ENCODE measurements at regions not wholly inside any gene's neighbourhood (a gene's known extent, or its start where the extent isn't known, plus 50 kb on each side); places are given as distances from the start of the nearest gene placed in this dataset.

DNA sequence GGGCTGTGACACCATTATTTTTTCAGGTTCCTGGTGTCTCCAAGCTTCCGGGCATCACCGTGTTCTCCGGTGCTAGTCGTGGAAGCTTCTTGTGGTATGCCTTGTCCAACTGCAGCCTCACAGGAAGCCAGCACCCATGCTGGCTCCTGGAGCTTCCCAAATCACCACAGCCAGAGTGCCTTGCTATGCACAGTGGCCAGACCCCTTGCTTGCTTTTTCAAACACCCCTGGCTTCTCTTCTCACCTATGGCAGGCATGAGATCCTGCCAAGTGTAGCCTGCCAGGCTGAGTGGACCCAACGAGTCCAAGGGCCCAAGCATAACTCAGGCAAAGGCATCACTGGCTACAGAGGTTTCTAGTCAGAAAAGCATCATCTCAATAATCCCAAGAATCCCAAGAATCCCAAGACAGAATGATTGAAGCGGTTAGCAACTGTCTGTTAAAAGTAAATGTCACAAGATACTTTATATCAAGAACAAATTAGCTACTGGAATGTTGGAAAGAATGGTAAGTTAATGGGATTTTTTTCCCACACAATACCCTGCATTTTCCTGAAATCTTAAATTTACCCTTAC, 1522.9 kb downstream of the PCDH18 start:
- no peaks in the 10 kb centered on the region for H3K9me3 ChIP-seq (ENCODE audit: low read length)
- H4K20me1 ChIP-seq (ENCODE audit: insufficient read depth, low read length), result no peaks in the 10 kb centered on the region

GRCh38 chr4:136007991-136008390, 1524.3 kb downstream of the PCDH18 start:
- Histone ChIP-seq H2AFZ (ENCODE audit: low read length) (no peak overlapping the region), H3F3A (ENCODE audit: insufficient read depth, low read length) (no peaks in the 10 kb centered on the region), H3K9ac (ENCODE audit: low read length) (no peak overlapping the region), H3K9me3 (ENCODE audit: low read length) (no peaks in the 10 kb centered on the region), H3K9me2 (ENCODE audit: low read depth, low read length) (no peaks in the 10 kb centered on the region), H3K79me2 (ENCODE audit: insufficient read depth, low read length) (no peaks in the 10 kb centered on the region), H3K4me2 (ENCODE audit: low read length) (no peak overlapping the region), H3K4me3 (ENCODE audit: low read depth, low read length, poor library complexity, severe bottlenecking) (no peak overlapping the region), H4K20me1 (ENCODE audit: insufficient read depth, low read length) (no peaks in the 10 kb centered on the region), H3K27me3 (ENCODE audit: insufficient read depth, low read length) (no peaks in the 10 kb centered on the region), H3K4me1 (ENCODE audit: insufficient read depth, low read length, severe bottlenecking) (no peaks in the 10 kb centered on the region), H3K36me3 (ENCODE audit: insufficient read depth, low read length) (no peaks in the 10 kb centered on the region), H3K27ac (ENCODE audit: low read depth, low read length, poor library complexity, severe bottlenecking) (no peak overlapping the region)
- TF ChIP-seq EZH2 (IDR thresholded peaks at IDR 0.05; ENCODE audit: borderline replicate concordance, low read length) (no peak), CTCF (IDR thresholded peaks at IDR 0.05; ENCODE audit: low read length) (no peak)

More for the DNA sequence above, 1522.9 kb downstream of the PCDH18 start:
- no peaks in the 10 kb centered on the region for H3K9me2 ChIP-seq (ENCODE audit: low read depth, low read length)
- no peaks in the 10 kb centered on the region for H3K27me3 ChIP-seq (ENCODE audit: insufficient read depth, low read length)
- TF ChIP-seq EZH2 (IDR thresholded peaks at IDR 0.05; ENCODE audit: borderline replicate concordance, low read length) (no peak), CTCF (IDR thresholded peaks at IDR 0.05; ENCODE audit: low read length) (no peak)
- no peaks in the 10 kb centered on the region for H3K4me1 ChIP-seq (ENCODE audit: insufficient read depth, low read length, severe bottlenecking)
- H3K4me2 ChIP-seq (ENCODE audit: low read length), result no peak overlapping the region
- no peak overlapping the region for H3K27ac ChIP-seq (ENCODE audit: low read depth, low read length, poor library complexity, severe bottlenecking)
- no peaks in the 10 kb centered on the region for H3F3A ChIP-seq (ENCODE audit: insufficient read depth, low read length)
- H3K4me3 ChIP-seq (ENCODE audit: low read depth, low read length, poor library complexity, severe bottlenecking), result no peak overlapping the region
- no peak overlapping the region for H2AFZ ChIP-seq (ENCODE audit: low read length)
- no peaks in the 10 kb centered on the region for H3K36me3 ChIP-seq (ENCODE audit: insufficient read depth, low read length)
- no peaks in the 10 kb centered on the region for H3K79me2 ChIP-seq (ENCODE audit: insufficient read depth, low read length)
- H3K9ac ChIP-seq (ENCODE audit: low read length), result no peak overlapping the region

DNA sequence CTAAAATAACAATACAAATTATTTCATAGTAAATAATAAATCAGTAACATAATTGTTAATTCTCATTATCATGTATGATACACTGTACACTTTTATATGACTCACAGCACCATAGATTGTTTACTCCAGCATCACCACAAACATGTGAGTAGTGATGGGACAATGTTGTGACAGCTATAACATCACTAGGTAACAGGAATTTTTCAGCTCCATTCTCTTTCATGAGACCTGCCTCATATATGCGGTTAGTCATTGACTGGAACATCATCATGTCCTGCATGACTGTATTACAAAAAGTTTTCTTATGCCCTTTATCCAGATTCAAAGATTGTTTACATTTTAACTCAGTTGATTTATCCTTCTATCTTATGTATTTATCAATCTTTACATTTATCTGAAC, 1530.0 kb downstream of the PCDH18 start:
- H3F3A ChIP-seq (ENCODE audit: insufficient read depth, low read length), result no peaks in the 10 kb centered on the region
- no peaks in the 10 kb centered on the region for H3K4me1 ChIP-seq (ENCODE audit: insufficient read depth, low read length, severe bottlenecking)
- H3K27ac ChIP-seq (ENCODE audit: low read depth, low read length, poor library complexity, severe bottlenecking), result no peak overlapping the region
- H4K20me1 ChIP-seq (ENCODE audit: insufficient read depth, low read length), result no peaks in the 10 kb centered on the region
- H3K9ac ChIP-seq (ENCODE audit: low read length), result no peak overlapping the region
- no peaks in the 10 kb centered on the region for H3K79me2 ChIP-seq (ENCODE audit: insufficient read depth, low read length)
- no peak overlapping the region for H3K4me3 ChIP-seq (ENCODE audit: low read depth, low read length, poor library complexity, severe bottlenecking)
- TF ChIP-seq CTCF (IDR thresholded peaks at IDR 0.05; ENCODE audit: low read length), result no peak
- no peaks in the 10 kb centered on the region for H3K36me3 ChIP-seq (ENCODE audit: insufficient read depth, low read length)
- no peaks in the 10 kb centered on the region for H3K9me2 ChIP-seq (ENCODE audit: low read depth, low read length)
- no peak overlapping the region for H2AFZ ChIP-seq (ENCODE audit: low read length)
- no peak overlapping the region for H3K4me2 ChIP-seq (ENCODE audit: low read length)
- H3K27me3 ChIP-seq (ENCODE audit: insufficient read depth, low read length), result no peaks in the 10 kb centered on the region
- H3K9me3 ChIP-seq (ENCODE audit: low read length), result no peaks in the 10 kb centered on the region

Measured in OCI-LY1 (cell line).